ENCODE measurements at regions not wholly inside any gene's neighbourhood (a gene's known extent, or its start where the extent isn't known, plus 50 kb on each side); places are given as distances from the start of the nearest gene placed in this dataset.
"Not testable (repeated sequence)": the region's sequence is repeated elsewhere in the genome, so short reads cannot be mapped to it uniquely, and the experiment has no call there.

DNA sequence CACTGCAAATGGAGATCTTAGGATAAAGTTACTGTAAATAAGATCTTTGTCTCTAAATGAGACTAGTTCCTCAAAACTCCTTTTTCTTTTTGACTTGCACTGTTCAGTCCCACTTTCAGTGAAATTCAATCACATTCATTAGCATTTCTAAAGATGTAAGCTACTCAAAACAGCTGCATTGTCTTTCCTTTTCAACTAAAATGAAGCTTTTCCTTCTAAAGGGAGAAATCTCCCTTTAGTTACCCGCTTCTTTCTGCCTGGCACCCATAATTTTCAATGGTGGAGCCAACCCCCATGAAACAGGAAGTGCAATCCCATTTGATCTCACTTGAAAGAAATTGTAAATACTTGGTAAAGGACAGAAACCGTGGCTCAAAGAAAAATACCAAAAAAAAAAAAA lies 387.4 kb upstream of the PKN2 start:
- ATAC-seq: no peak
- DNase-seq: no peak
- intact Hi-C loops (cut with micrococcal nuclease): no loop called here

DNA sequence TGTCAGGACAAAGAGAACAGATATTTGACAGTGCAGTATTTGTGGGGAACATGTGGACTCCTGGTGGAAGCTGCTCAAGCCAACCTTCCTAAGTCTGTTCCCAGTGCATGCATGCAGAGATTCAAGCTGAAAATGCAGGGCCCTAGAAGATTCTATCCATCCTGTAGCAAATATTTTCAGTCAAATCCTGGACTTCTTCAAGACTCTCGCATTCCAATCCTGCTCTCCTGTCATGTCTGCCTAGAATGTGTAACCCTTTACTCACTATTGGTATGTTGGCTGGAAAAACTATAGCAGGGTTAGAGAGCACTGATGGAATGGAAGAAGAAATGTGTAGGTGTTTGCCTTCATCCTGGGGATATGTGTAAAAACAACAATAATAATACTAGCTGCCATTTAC lies 385.6 kb upstream of the PKN2 start:
- ATAC-seq (no peak), DNase-seq (no peak)
- intact Hi-C loops (cut with micrococcal nuclease): no loop called here

GRCh38 chr1:88300752-88301263 lies 383.3 kb upstream of the PKN2 start:
- DNase-seq: no peak
- no peak for ATAC-seq
- intact Hi-C loops (cut with micrococcal nuclease): loop anchor here (10.0 kb wide), 1 partner anchor 1006 kb away; no protein-coding TSS in a partner anchor

GRCh38 chr1:88302843-88303486 lies 381.1 kb upstream of the PKN2 start:
- DNase-seq (no peak), ATAC-seq (no peak)
- intact Hi-C loops (cut with micrococcal nuclease): loop anchor here (2.0 to 10.0 kb wide), 2 partner anchors 122 to 1008 kb away; no protein-coding TSS in a partner anchor

DNA sequence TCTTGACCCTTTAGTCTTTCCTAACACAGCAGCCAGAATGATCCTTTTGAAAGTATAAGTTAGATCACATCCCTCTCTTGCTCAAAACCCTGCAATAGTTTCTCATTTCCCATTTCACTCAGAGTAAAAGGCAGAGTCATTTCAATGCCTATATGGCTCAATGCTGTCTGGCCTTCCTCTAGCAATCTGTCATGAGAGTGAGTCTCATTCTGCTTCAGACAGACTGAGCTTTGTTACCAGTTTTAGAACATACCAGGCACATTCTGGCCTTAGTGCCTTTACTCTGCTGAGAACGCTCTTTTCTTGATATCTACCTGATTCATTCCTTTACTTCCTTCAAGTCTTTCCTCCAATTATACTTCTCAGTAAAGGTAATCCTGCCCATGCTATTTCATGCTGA lies 372.8 kb upstream of the PKN2 start:
- ATAC-seq (no peak), DNase-seq (no peak)
- intact Hi-C loops (cut with micrococcal nuclease): no loop called here

DNA sequence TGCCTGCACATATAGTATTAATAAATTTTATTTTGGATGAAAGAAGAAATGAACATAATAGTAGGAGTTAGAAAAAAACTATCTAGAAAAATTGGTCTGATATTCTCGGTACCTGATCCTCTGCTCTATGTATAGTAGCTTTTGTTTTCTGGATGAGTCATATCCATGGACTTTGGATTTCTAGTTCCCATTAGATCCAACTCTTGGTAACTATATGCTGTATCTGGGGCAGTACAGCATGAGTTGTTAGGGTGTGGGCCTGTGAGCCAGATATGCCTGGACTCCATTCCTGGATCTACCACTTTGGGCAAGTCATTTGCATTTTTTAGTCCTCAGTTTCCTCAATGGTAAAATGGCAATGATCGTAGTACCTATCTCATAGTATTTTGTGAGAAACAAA lies 372.2 kb upstream of the PKN2 start:
- no peak for DNase-seq
- intact Hi-C loops (cut with micrococcal nuclease): no loop called here
- no peak for ATAC-seq

- DNase-seq: no peak
- intact Hi-C loops (cut with micrococcal nuclease): no loop called here
- no peak for ATAC-seq
Measured at GRCh38 chr1:88317396-88317795, 366.7 kb upstream of the PKN2 start.

- intact Hi-C loops (cut with micrococcal nuclease): no loop called here
- ATAC-seq (peak; percentile 17), DNase-seq (no peak)
Measured at GRCh38 chr1:88318740-88319139, 365.3 kb upstream of the PKN2 start.

DNA sequence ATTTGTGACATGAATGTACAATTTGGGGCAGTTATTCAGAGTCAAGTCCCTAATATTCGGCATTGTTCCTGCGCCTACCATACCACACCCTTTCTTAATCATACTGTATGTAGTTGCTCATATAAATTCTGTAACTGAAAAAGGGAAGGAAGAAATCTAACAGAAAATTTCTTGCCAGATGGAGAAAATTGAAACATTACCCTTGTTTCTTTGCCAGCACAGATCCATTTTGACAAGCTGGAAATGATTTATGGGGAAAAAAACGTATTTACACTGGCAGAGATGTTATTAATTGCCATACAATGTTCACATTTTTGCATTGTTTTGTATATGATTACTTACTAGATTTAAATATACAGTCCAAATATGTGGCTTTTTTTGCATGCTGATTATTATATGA lies 363.8 kb upstream of the PKN2 start:
- intact Hi-C loops (cut with micrococcal nuclease): no loop called here
- no peak for DNase-seq
- ATAC-seq: no peak

GRCh38 chr1:88321706-88322105 lies 362.4 kb upstream of the PKN2 start:
- DNase-seq (no peak), ATAC-seq (no peak)
- intact Hi-C loops (cut with micrococcal nuclease): no loop called here

DNA sequence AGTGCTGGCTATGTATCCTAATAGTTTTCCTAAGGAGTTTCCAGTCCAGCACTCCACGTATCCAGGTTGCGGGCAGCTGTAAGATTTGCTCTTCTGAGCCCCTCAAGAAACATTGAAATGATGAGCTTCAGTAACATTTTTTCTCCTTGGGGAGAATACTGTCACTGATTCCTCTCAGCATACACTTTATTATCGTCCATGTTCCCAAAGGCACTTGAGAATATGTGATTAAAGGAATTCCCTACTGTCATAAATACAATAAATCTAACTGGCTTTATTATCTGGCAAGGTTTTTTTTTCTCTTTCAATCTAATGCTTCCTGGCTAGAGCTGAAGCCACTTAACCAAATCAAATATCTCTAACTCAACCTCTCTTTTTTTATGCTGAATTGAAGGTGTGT lies 359.2 kb upstream of the PKN2 start:
- intact Hi-C loops (cut with micrococcal nuclease): no loop called here
- ATAC-seq (no peak), DNase-seq (no peak)

- intact Hi-C loops (cut with micrococcal nuclease): no loop called here
- DNase-seq (no peak), ATAC-seq (peak; percentile 80)
Measured at GRCh38 chr1:88327391-88328267, 356.4 kb upstream of the PKN2 start.

GRCh38 chr1:88330201-88330600 lies 353.9 kb upstream of the PKN2 start:
- ATAC-seq (no peak), DNase-seq (no peak)
- intact Hi-C loops (cut with micrococcal nuclease): no loop called here

DNA sequence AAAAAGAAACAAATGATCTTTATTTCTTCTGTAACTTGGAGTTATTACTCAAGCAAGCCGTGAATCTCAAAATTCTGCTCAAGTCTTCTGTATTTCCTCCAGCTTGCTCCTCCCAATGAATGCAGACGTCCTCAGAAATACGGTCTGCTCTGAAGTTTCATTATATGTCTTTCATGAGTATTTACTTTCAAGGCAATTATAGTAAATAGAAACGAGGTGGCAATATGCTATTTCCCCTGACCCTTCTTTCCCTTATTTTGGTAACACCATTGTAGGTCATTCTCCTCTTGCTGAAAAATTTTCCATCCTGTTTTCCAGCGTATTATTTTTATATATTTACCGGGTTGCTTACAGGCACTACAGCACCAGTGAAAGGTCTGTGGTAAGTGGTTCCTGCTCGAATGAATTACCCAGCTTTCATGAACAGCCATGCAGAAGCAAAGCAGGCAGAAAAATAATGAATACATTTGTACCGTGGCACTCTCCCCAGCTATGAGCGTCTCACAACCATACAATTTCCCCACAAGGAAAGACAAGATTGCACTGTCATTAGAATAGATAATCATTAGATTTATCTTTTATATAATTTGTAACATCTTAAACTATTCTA lies 350.9 kb upstream of the PKN2 start:
- no peak for DNase-seq
- intact Hi-C loops (cut with micrococcal nuclease): no loop called here
- no peak for ATAC-seq

- intact Hi-C loops (cut with micrococcal nuclease): no loop called here
- DNase-seq: no peak
- no peak for ATAC-seq
Measured at GRCh38 chr1:88341447-88341846, 342.6 kb upstream of the PKN2 start.

- ATAC-seq; intact Hi-C loops (cut with micrococcal nuclease); DNase-seq: not testable (repeated sequence)
Measured at GRCh38 chr1:88342081-88342480, 342.0 kb upstream of the PKN2 start.

- DNase-seq: no peak
- no peak for ATAC-seq
- intact Hi-C loops (cut with micrococcal nuclease): no loop called here
Measured at GRCh38 chr1:88350648-88351047, 333.4 kb upstream of the PKN2 start.

DNA sequence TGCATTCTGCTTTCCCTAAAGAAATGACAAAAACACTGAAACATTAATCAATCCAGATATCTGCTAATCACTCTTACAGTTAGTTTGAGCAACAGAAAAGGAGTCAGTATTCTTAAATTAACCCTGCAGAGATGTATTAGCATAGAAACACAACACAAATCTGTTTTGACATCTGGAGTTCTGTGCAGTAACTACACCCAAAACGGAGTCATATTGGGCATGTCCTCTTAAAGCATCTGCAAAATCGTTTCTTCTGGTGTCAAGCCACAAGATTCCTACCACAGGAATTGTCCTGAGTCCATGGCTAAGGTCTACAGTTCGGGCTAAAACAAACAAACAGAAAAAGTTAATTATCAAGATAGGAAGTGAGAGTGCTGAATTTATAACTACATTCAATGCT lies 332.1 kb upstream of the PKN2 start:
- DNase-seq: no peak
- intact Hi-C loops (cut with micrococcal nuclease): no loop called here
- no peak for ATAC-seq

DNA sequence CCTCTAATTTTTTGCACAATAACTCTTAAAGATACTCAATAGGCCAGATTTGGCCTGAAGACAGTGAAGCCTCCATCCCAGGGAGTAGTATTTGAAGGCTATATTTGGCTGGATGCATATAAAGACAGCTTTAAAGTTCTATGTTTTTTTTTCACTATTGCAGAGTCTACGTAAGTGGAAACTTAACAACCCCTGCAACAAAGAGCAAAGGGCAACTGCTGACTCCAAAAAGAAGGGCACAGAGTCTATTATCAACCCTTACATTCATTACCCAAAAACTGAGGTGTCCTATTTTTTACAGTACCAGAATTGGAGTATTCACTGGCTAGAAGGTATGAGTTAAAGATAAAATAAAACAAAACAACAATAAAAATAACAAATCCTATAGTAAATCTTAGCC lies 329.8 kb upstream of the PKN2 start:
- intact Hi-C loops (cut with micrococcal nuclease): no loop called here
- no peak for ATAC-seq
- DNase-seq: no peak

DNA sequence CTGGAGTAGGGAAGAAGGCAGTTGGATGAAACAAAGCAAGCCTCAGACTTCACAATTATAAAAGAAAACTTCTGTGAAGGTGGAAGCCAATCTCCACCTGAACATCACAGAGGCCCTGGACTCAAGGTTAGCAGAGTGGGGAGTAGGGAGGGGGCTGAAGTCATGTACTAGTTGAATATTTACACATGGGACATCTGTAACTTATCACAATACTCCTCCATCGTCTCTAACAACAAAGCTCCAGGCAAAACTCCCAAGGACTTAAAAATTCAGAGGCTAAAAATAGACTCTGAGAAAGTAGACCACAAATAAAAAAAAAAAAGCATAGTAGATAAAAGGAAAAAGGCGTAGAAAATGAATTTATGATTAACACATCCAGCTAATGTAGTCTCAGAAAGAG lies 326.3 kb upstream of the PKN2 start:
- intact Hi-C loops (cut with micrococcal nuclease): no loop called here
- ATAC-seq: no peak
- no peak for DNase-seq

All from left ventricle myocardium superior (tissue), 1 donor.